ENCODE measurements at regions not wholly inside any gene's neighbourhood (a gene's known extent, or its start where the extent isn't known, plus 50 kb on each side); places are given as distances from the start of the nearest gene placed in this dataset.
"Not testable (repeated sequence)": the region's sequence is repeated elsewhere in the genome, so short reads cannot be mapped to it uniquely, and the experiment has no call there.

DNA sequence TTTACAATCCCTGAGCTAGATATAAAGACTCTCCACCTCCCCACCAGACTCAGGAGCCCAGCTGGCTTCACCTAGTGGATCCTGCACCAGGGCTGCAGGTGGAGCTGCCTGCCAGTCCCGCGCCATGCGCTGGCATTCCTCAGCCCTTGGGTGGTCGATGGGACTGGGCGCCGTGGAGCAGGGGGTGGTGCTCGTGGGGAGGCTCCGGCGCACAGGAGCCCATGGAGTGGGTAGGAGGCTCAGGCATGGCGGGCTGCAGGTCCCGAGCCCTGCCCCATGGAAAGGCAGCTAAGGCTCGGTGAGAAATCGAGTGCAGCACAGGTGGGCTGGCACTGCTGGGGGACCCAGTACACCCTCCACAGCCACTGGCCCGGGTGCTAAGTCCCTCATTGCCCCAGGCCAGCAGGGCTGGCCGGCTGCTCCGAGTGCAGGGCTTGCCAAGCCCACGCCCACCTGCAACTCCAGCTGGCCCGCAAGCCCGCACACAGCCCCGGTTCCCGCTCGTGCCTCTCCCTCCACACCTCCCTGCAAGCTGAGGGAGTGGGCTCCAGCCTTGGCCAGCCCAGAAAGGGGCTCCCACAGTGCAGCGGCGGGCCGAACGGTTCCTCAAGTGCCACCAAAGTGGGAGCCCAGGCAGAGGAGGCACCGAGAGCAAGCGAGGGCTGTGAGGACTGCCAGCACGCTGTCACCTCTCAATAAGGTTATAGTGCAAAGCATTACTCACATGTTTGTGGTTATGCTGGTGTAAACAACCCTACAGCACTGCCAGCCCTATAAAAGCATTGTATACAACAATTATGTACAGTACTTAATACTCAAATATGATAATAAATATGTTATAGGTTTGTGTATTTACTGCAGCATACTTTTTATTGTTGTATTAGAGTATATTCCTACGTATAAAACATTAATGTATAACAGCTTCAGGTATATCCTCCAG, 757.3 kb downstream of the SLC6A15 start:
- not testable (repeated sequence) for H3K23ac ChIP-seq (ENCODE audit: low read depth, low read length, poor library complexity); H3K79me1 ChIP-seq (ENCODE audit: low read depth, low read length); DNase-seq (ENCODE audit: low spot score); H3K9ac ChIP-seq (ENCODE audit: low read depth, low read length, poor library complexity); H3K27me3 ChIP-seq (ENCODE audit: control insufficient read depth in 3 of 3, insufficient read depth in 3 of 3, low read depth in 1 of 3, low read length in 3 of 3); H3K4ac ChIP-seq (ENCODE audit: low read length); H3K4me3 ChIP-seq (ENCODE audit: low read length in 2 of 2); H2AFZ ChIP-seq (ENCODE audit: low read length); H3K36me3 ChIP-seq (replicated peaks in 1 of 2; ENCODE audit: control insufficient read depth in 2 of 2, insufficient read depth in 2 of 2, low read length in 2 of 2); H2AK5ac ChIP-seq (ENCODE audit: low read depth, low read length); H3K27ac ChIP-seq (replicated peaks; ENCODE audit: low read length); H3K9me3 ChIP-seq (replicated peaks in 1 of 2; ENCODE audit: control insufficient read depth in 2 of 2, insufficient read depth in 1 of 2, low read depth in 1 of 2, low read length in 2 of 2); H2BK5ac ChIP-seq (ENCODE audit: low read length); H4K8ac ChIP-seq (ENCODE audit: low read depth, low read length); H2BK120ac ChIP-seq (ENCODE audit: low read depth, low read length); H2BK15ac ChIP-seq (ENCODE audit: low read length); H3K14ac ChIP-seq (ENCODE audit: low read length); H3K4me2 ChIP-seq (ENCODE audit: insufficient read depth, low read length, poor library complexity, severe bottlenecking); H3K18ac ChIP-seq (ENCODE audit: low read length); H4K91ac ChIP-seq (ENCODE audit: low read depth, low read length, poor library complexity); H2BK12ac ChIP-seq (ENCODE audit: low read length); H3K4me1 ChIP-seq (ENCODE audit: control insufficient read depth in 2 of 2, insufficient read depth in 1 of 2, low read depth in 1 of 2, low read length in 2 of 2)
- no CpG with 5 or more reads among the region's 30 CpGs for WGBS, 2 donors (ENCODE audit: extremely low coverage in 2 of 2, insufficient read length in 2 of 2, insufficient replicate concordance in 1 of 2)

GRCh38 chr12:84154439-84154990, 758.1 kb downstream of the SLC6A15 start:
- not testable (repeated sequence) for H3K9me3 ChIP-seq (replicated peaks in 1 of 2; ENCODE audit: control insufficient read depth in 2 of 2, insufficient read depth in 1 of 2, low read depth in 1 of 2, low read length in 2 of 2); H3K4me3 ChIP-seq (ENCODE audit: low read length in 2 of 2); H3K4me2 ChIP-seq (ENCODE audit: insufficient read depth, low read length, poor library complexity, severe bottlenecking); H3K27me3 ChIP-seq (ENCODE audit: control insufficient read depth in 3 of 3, insufficient read depth in 3 of 3, low read depth in 1 of 3, low read length in 3 of 3); H2BK5ac ChIP-seq (ENCODE audit: low read length); H3K36me3 ChIP-seq (replicated peaks in 1 of 2; ENCODE audit: control insufficient read depth in 2 of 2, insufficient read depth in 2 of 2, low read length in 2 of 2); H2BK12ac ChIP-seq (ENCODE audit: low read length); H3K18ac ChIP-seq (ENCODE audit: low read length); H3K9ac ChIP-seq (ENCODE audit: low read depth, low read length, poor library complexity); H2AK5ac ChIP-seq (ENCODE audit: low read depth, low read length); H3K4me1 ChIP-seq (ENCODE audit: control insufficient read depth in 2 of 2, insufficient read depth in 1 of 2, low read depth in 1 of 2, low read length in 2 of 2); H3K27ac ChIP-seq (replicated peaks; ENCODE audit: low read length); H2BK120ac ChIP-seq (ENCODE audit: low read depth, low read length); H3K79me1 ChIP-seq (ENCODE audit: low read depth, low read length); H3K4ac ChIP-seq (ENCODE audit: low read length); H4K91ac ChIP-seq (ENCODE audit: low read depth, low read length, poor library complexity); DNase-seq (ENCODE audit: low spot score); H2AFZ ChIP-seq (ENCODE audit: low read length); H4K8ac ChIP-seq (ENCODE audit: low read depth, low read length); H3K23ac ChIP-seq (ENCODE audit: low read depth, low read length, poor library complexity); H2BK15ac ChIP-seq (ENCODE audit: low read length); H3K14ac ChIP-seq (ENCODE audit: low read length)
- no CpG with 5 or more reads among the region's 15 CpGs for WGBS, 2 donors (ENCODE audit: extremely low coverage in 2 of 2, insufficient read length in 2 of 2, insufficient replicate concordance in 1 of 2)

DNA sequence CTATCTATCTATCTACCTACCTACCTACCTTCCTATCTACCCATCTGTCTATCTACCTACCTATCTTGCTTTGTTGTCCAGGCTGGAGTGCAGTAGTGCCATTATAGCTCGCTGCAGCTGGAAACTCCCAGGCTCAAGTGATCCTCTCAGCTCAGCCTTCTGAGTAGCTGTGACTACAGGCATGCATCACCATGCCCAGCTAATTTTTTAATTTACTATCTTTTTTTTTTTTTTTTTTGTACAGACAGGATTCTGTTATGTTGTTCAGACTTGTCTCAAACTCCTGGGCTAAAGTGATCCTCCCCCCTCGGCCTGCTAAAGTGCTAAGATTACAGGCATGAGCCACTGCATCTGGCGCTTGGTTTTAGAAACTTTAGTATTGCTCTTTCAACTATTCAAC, 762.4 kb downstream of the SLC6A15 start:
- DNase-seq (ENCODE audit: low spot score) = no peak
- Histone ChIP-seq H3K79me1 (ENCODE audit: low read depth, low read length) (no peaks in the 10 kb centered on the region), H2BK15ac (ENCODE audit: low read length) (no peak overlapping the region), H3K23ac (ENCODE audit: low read depth, low read length, poor library complexity) (no peak overlapping the region), H2AK5ac (ENCODE audit: low read depth, low read length) (no peak overlapping the region), H3K27me3 (ENCODE audit: control insufficient read depth in 3 of 3, insufficient read depth in 3 of 3, low read depth in 1 of 3, low read length in 3 of 3) (no peaks in the 10 kb centered on the region), H3K4ac (ENCODE audit: low read length) (no peak overlapping the region), H2BK5ac (ENCODE audit: low read length) (no peak overlapping the region), H2BK12ac (ENCODE audit: low read length) (no peak overlapping the region), H3K27ac (replicated peaks; ENCODE audit: low read length) (no peak overlapping the region), H3K4me1 (ENCODE audit: control insufficient read depth in 2 of 2, insufficient read depth in 1 of 2, low read depth in 1 of 2, low read length in 2 of 2) (no peaks in the 10 kb centered on the region), H2BK120ac (ENCODE audit: low read depth, low read length) (no peak overlapping the region), H3K4me3 (ENCODE audit: low read length in 2 of 2) (no peak overlapping the region), H2AFZ (ENCODE audit: low read length) (no peak overlapping the region), H3K18ac (ENCODE audit: low read length) (no peak overlapping the region), H4K8ac (ENCODE audit: low read depth, low read length) (no peak overlapping the region), H4K91ac (ENCODE audit: low read depth, low read length, poor library complexity) (no peak overlapping the region), H3K9me3 (replicated peaks in 1 of 2; ENCODE audit: control insufficient read depth in 2 of 2, insufficient read depth in 1 of 2, low read depth in 1 of 2, low read length in 2 of 2) (peaks cover 0 to 6% of the 10 kb centered on the region in 2 donors), H3K4me2 (ENCODE audit: insufficient read depth, low read length, poor library complexity, severe bottlenecking) (no peak overlapping the region), H3K36me3 (replicated peaks in 1 of 2; ENCODE audit: control insufficient read depth in 2 of 2, insufficient read depth in 2 of 2, low read length in 2 of 2) (no peaks in the 10 kb centered on the region), H3K14ac (ENCODE audit: low read length) (no peak overlapping the region), H3K9ac (ENCODE audit: low read depth, low read length, poor library complexity) (no peak overlapping the region)
- WGBS, 2 donors (ENCODE audit: extremely low coverage in 2 of 2, insufficient read length in 2 of 2, insufficient replicate concordance in 1 of 2) = no CpG with 5 or more reads among the region's 3 CpGs

GRCh38 chr12:84148335-84148734, 764.3 kb downstream of the SLC6A15 start:
- Histone ChIP-seq H3K14ac (ENCODE audit: low read length) (no peak overlapping the region), H3K79me1 (ENCODE audit: low read depth, low read length) (no peaks in the 10 kb centered on the region), H4K91ac (ENCODE audit: low read depth, low read length, poor library complexity) (no peak overlapping the region), H2AK5ac (ENCODE audit: low read depth, low read length) (no peak overlapping the region), H3K4me3 (ENCODE audit: low read length in 2 of 2) (no peak overlapping the region), H3K4me2 (ENCODE audit: insufficient read depth, low read length, poor library complexity, severe bottlenecking) (no peak overlapping the region), H3K18ac (ENCODE audit: low read length) (no peak overlapping the region), H3K4ac (ENCODE audit: low read length) (no peak overlapping the region), H3K27me3 (ENCODE audit: control insufficient read depth in 3 of 3, insufficient read depth in 3 of 3, low read depth in 1 of 3, low read length in 3 of 3) (no peaks in the 10 kb centered on the region), H2BK15ac (ENCODE audit: low read length) (no peak overlapping the region), H2BK120ac (ENCODE audit: low read depth, low read length) (no peak overlapping the region), H2AFZ (ENCODE audit: low read length) (no peak overlapping the region), H2BK5ac (ENCODE audit: low read length) (no peak overlapping the region), H3K36me3 (replicated peaks in 1 of 2; ENCODE audit: control insufficient read depth in 2 of 2, insufficient read depth in 2 of 2, low read length in 2 of 2) (no peaks in the 10 kb centered on the region), H4K8ac (ENCODE audit: low read depth, low read length) (no peak overlapping the region), H3K4me1 (ENCODE audit: control insufficient read depth in 2 of 2, insufficient read depth in 1 of 2, low read depth in 1 of 2, low read length in 2 of 2) (no peaks in the 10 kb centered on the region), H2BK12ac (ENCODE audit: low read length) (no peak overlapping the region), H3K9me3 (replicated peaks in 1 of 2; ENCODE audit: control insufficient read depth in 2 of 2, insufficient read depth in 1 of 2, low read depth in 1 of 2, low read length in 2 of 2) (peaks cover 0 to 6% of the 10 kb centered on the region in 2 donors), H3K23ac (ENCODE audit: low read depth, low read length, poor library complexity) (no peak overlapping the region), H3K27ac (replicated peaks; ENCODE audit: low read length) (no peak overlapping the region), H3K9ac (ENCODE audit: low read depth, low read length, poor library complexity) (no peak overlapping the region)
- DNase-seq (ENCODE audit: low spot score) = no peak
- no CpG with 5 or more reads among the region's 3 CpGs for WGBS, 2 donors (ENCODE audit: extremely low coverage in 2 of 2, insufficient read length in 2 of 2, insufficient replicate concordance in 1 of 2)

Measured in neuronal stem cell (in vitro differentiated cells).